ENCODE measurements at regions not wholly inside any gene's neighbourhood (a gene's known extent, or its start where the extent isn't known, plus 50 kb on each side); places are given as distances from the start of the nearest gene placed in this dataset.
"Not testable (repeated sequence)": the region's sequence is repeated elsewhere in the genome, so short reads cannot be mapped to it uniquely, and the experiment has no call there.

- no peak for DNase-seq (ENCODE audit: low read depth in 2 of 2)
Measured at GRCh38 chr16:86229866-86230656, 280.3 kb upstream of the FOXF1 start.

- no peak for DNase-seq (ENCODE audit: low read depth in 2 of 2)
Measured at GRCh38 chr16:86231321-86231995, 278.9 kb upstream of the FOXF1 start.

- DNase-seq (ENCODE audit: low read depth in 2 of 2), result no peak
Measured at GRCh38 chr16:86231996-86232350, 278.4 kb upstream of the FOXF1 start.

- DNase-seq (ENCODE audit: low read depth in 2 of 2), result no peak
Measured at GRCh38 chr16:86232496-86232895, 277.8 kb upstream of the FOXF1 start.

- not testable (repeated sequence) for DNase-seq (ENCODE audit: low read depth in 2 of 2)
Measured at GRCh38 chr16:86233506-86233905, 276.8 kb upstream of the FOXF1 start.

GRCh38 chr16:86239381-86239780 lies 270.9 kb upstream of the FOXF1 start:
- DNase-seq (ENCODE audit: low read depth in 2 of 2), result no peak

- DNase-seq (ENCODE audit: low read depth in 2 of 2), result no peak
Measured at GRCh38 chr16:86240716-86241363, 269.5 kb upstream of the FOXF1 start.

- no peak for DNase-seq (ENCODE audit: low read depth in 2 of 2)
Measured at GRCh38 chr16:86241681-86242080, 268.6 kb upstream of the FOXF1 start.

GRCh38 chr16:86242244-86243122 lies 267.8 kb upstream of the FOXF1 start:
- no peak for DNase-seq (ENCODE audit: low read depth in 2 of 2)

- no peak for DNase-seq (ENCODE audit: low read depth in 2 of 2)
Measured at GRCh38 chr16:86243123-86243473, 267.2 kb upstream of the FOXF1 start.

- DNase-seq (ENCODE audit: low read depth in 2 of 2), result no peak
Measured at GRCh38 chr16:86243571-86244154, 266.7 kb upstream of the FOXF1 start.

GRCh38 chr16:86244158-86244557 lies 266.2 kb upstream of the FOXF1 start:
- no peak for DNase-seq (ENCODE audit: low read depth in 2 of 2)

- DNase-seq (ENCODE audit: low read depth in 2 of 2), result no peak
Measured at GRCh38 chr16:86244936-86245335, 265.4 kb upstream of the FOXF1 start.

- no peak for DNase-seq (ENCODE audit: low read depth in 2 of 2)
Measured at GRCh38 chr16:86245351-86245750, 265.0 kb upstream of the FOXF1 start.

GRCh38 chr16:86245895-86246294 lies 264.4 kb upstream of the FOXF1 start:
- DNase-seq (ENCODE audit: low read depth in 2 of 2), result no peak

- no peak for DNase-seq (ENCODE audit: low read depth in 2 of 2)
Measured at GRCh38 chr16:86248310-86248905, 261.9 kb upstream of the FOXF1 start.

GRCh38 chr16:86249631-86250030 lies 260.7 kb upstream of the FOXF1 start:
- DNase-seq (ENCODE audit: low read depth in 2 of 2), result no peak

- DNase-seq (ENCODE audit: low read depth in 2 of 2), result no peak
Measured at GRCh38 chr16:86251682-86252081, 258.6 kb upstream of the FOXF1 start.

- no peak for DNase-seq (ENCODE audit: low read depth in 2 of 2)
Measured at GRCh38 chr16:86252596-86252995, 257.7 kb upstream of the FOXF1 start.

- no peak for DNase-seq (ENCODE audit: low read depth in 2 of 2)
Measured at GRCh38 chr16:86255966-86256365, 254.4 kb upstream of the FOXF1 start.

GRCh38 chr16:86256995-86257394 lies 253.3 kb upstream of the FOXF1 start:
- no peak for DNase-seq (ENCODE audit: low read depth in 2 of 2)

Measured in stimulated activated CD8-positive, alpha-beta memory T cell treated with anti-CD3 and anti-CD28 coated beads, Interleukin-7, amount 100 ng/mL, for 1 hour (primary cell).